Vagina (tissue), 2 donors: ENCODE measurements at regions not wholly inside any gene's neighbourhood (a gene's known extent, or its start where the extent isn't known, plus 50 kb on each side); places are given as distances from the start of the nearest gene placed in this dataset.

Experiments
- CTCF ChIP-seq, 3 experiments: fragments of 450-650 bp in 2 of 3; fragments of 200-600 bp in 1 of 3; sonication (generic) in 1 of 3; IDR thresholded peaks; one replicate each; pipeline ENCODE4 v1.5.1; 2017 to 2019; ENCODE audit warnings: antibody characterized with exemption in 3 of 3, mild to moderate bottlenecking in 2 of 3, moderate library complexity in 2 of 3
- POLR2A ChIP-seq, 2 donors: fragments of 450-650 bp; IDR thresholded peaks; one replicate each; pipeline ENCODE4 v1.6.1; 2017; ENCODE audit warnings: antibody characterized with exemption in 2 of 2, mild to moderate bottlenecking in 2 of 2, moderate library complexity in 2 of 2
- POLR2AphosphoS5 ChIP-seq, 2 donors: sonication (generic); formaldehyde crosslinking; IDR thresholded peaks; one replicate each; pipeline ENCODE4 v1.9.0; 2017; ENCODE audit warnings: antibody characterized with exemption in 2 of 2, mild to moderate bottlenecking in 2 of 2, low read depth in 1 of 2; ENCODE audit not compliant: insufficient read depth in 1 of 2

- TF ChIP-seq CTCF (IDR thresholded peaks at IDR 0.05) (no peak), POLR2A (IDR thresholded peaks at IDR 0.05) (no peak), POLR2AphosphoS5 (IDR thresholded peaks at IDR 0.05; ENCODE audit: insufficient read depth in 1 of 2, low read depth in 1 of 2) (no peak)
Measured at GRCh38 chr10:71090801-71091200, 121.6 kb upstream of the UNC5B start.
